SH-SY5Y (cell line): ENCODE measurements at regions not wholly inside any gene's neighbourhood (a gene's known extent, or its start where the extent isn't known, plus 50 kb on each side); places are given as distances from the start of the nearest gene placed in this dataset.

Experiments used
- GATA2 ChIP-seq: IDR thresholded peaks from 2 replicates; pipeline ENCODE4 v1.6.1; 2011; ENCODE audit warnings: mild to moderate bottlenecking, low read depth, low read length
- GATA3 ChIP-seq: IDR thresholded peaks from 2 replicates; pipeline ENCODE4 v1.6.1; 2011; ENCODE audit warnings: low read depth, mild to moderate bottlenecking, low read length, moderate library complexity

DNA sequence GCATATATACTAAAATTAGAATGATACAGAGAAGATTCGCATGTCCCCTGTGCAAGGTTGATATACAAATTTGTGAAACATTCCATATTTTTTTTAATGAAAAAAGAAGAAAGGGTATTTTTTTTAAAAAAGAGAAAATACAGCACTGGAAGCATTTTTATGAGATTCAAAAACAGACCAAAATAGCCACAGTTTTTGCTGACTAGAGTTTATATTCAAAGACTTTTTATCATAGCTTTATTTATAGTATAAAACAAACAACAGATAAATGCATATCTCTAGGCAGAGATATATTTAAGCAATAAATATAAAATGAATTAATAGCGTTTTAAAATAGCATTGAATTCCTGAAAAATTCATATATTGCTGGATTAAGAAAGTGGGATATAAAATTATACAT lies 436.5 kb upstream of the ACVR2A start:
- TF ChIP-seq GATA3 (no peak), GATA2 (no peak)
